ENCODE measurements at regions not wholly inside any gene's neighbourhood (a gene's known extent, or its start where the extent isn't known, plus 50 kb on each side); places are given as distances from the start of the nearest gene placed in this dataset.
"Not testable (repeated sequence)": the region's sequence is repeated elsewhere in the genome, so short reads cannot be mapped to it uniquely, and the experiment has no call there.

GRCh38 chr6:23851522-23851921, 274.5 kb upstream of the NRSN1 start:
- DNase-seq (ENCODE audit: low spot score) = no peak

GRCh38 chr6:23853566-23854133, 272.4 kb upstream of the NRSN1 start:
- not testable (repeated sequence) for DNase-seq (ENCODE audit: low spot score)

GRCh38 chr6:23854154-23854553, 271.9 kb upstream of the NRSN1 start:
- not testable (repeated sequence) for DNase-seq (ENCODE audit: low spot score)

- DNase-seq (ENCODE audit: low spot score) = no peak
These were observed 270.4 kb upstream of the NRSN1 start for GRCh38 chr6:23855497-23856116.

- DNase-seq (ENCODE audit: low spot score) = no peak
These were observed 255.5 kb upstream of the NRSN1 start for GRCh38 chr6:23870496-23870895.

- DNase-seq (ENCODE audit: low spot score) = no peak
These were observed 252.9 kb upstream of the NRSN1 start for GRCh38 chr6:23873161-23873560.

GRCh38 chr6:23875006-23875405, 251.0 kb upstream of the NRSN1 start:
- DNase-seq (ENCODE audit: low spot score) = no peak

GRCh38 chr6:23879816-23880215, 246.2 kb upstream of the NRSN1 start:
- DNase-seq (ENCODE audit: low spot score) = no peak

- no peak for DNase-seq (ENCODE audit: low spot score)
These were observed 235.3 kb upstream of the NRSN1 start for GRCh38 chr6:23890543-23891227.

GRCh38 chr6:23905133-23905815, 220.7 kb upstream of the NRSN1 start:
- DNase-seq (ENCODE audit: low spot score) = no peak

- DNase-seq (ENCODE audit: low spot score) = no peak
These were observed 215.6 kb upstream of the NRSN1 start for GRCh38 chr6:23910420-23910819.

- no peak for DNase-seq (ENCODE audit: low spot score)
These were observed 198.1 kb upstream of the NRSN1 start for GRCh38 chr6:23927935-23928334.

GRCh38 chr6:23929201-23929600, 196.8 kb upstream of the NRSN1 start:
- DNase-seq (ENCODE audit: low spot score) = no peak

GRCh38 chr6:23940466-23940865, 185.5 kb upstream of the NRSN1 start:
- no peak for DNase-seq (ENCODE audit: low spot score)

- no peak for DNase-seq (ENCODE audit: low spot score)
These were observed 174.3 kb upstream of the NRSN1 start for GRCh38 chr6:23951691-23952090.

GRCh38 chr6:23952245-23952644, 173.8 kb upstream of the NRSN1 start:
- no peak for DNase-seq (ENCODE audit: low spot score)

- no peak for DNase-seq (ENCODE audit: low spot score)
These were observed 172.0 kb upstream of the NRSN1 start for GRCh38 chr6:23953976-23954375.

GRCh38 chr6:23957017-23957416, 169.0 kb upstream of the NRSN1 start:
- no peak for DNase-seq (ENCODE audit: low spot score)

GRCh38 chr6:23964865-23965264, 161.2 kb upstream of the NRSN1 start:
- DNase-seq (ENCODE audit: low spot score) = no peak

GRCh38 chr6:23969344-23969743, 156.7 kb upstream of the NRSN1 start:
- DNase-seq (ENCODE audit: low spot score) = no peak

GRCh38 chr6:23977706-23978105, 148.3 kb upstream of the NRSN1 start:
- no peak for DNase-seq (ENCODE audit: low spot score)

- DNase-seq (ENCODE audit: low spot score) = no peak
These were observed 145.1 kb upstream of the NRSN1 start for GRCh38 chr6:23980965-23981364.

GRCh38 chr6:23981923-23982322, 144.1 kb upstream of the NRSN1 start:
- DNase-seq (ENCODE audit: low spot score) = no peak
